Ovary (tissue), 7 donors: ENCODE measurements at regions not wholly inside any gene's neighbourhood (a gene's known extent, or its start where the extent isn't known, plus 50 kb on each side); places are given as distances from the start of the nearest gene placed in this dataset.
"Not testable (repeated sequence)": the region's sequence is repeated elsewhere in the genome, so short reads cannot be mapped to it uniquely, and the experiment has no call there.

Source experiments
- DNase-seq, 5 donors: peaks; one replicate each; pipeline ENCODE4 v3.0.0-alpha.2; 2019 to 2020
- H3K27ac ChIP-seq, 2 donors: fragments of 200-600 bp; one replicate each; pipeline versions ENCODE4 v1.5.1 to v1.8.0; 2019 to 2022
- H3K27me3 ChIP-seq: fragments of 200-600 bp; one replicate; pipeline ENCODE4 v1.8.0; 2022
- H3K36me3 ChIP-seq: fragments of 200-600 bp; sonication (generic); one replicate; pipeline ENCODE4 v1.5.1; 2019
- H3K4me1 ChIP-seq: one replicate; pipeline ENCODE4 v1.8.1; 2013; ENCODE audit warnings: mild to moderate bottlenecking, moderate library complexity; ENCODE audit not compliant: insufficient read depth
- H3K4me3 ChIP-seq: fragments of 200-600 bp; sonication (generic); one replicate; pipeline ENCODE4 v1.5.1; 2017
- H3K9me3 ChIP-seq, 2 donors: fragments of 200-600 bp in 1 of 2; sonication (generic) in 1 of 2; one replicate each; pipeline versions ENCODE4 v1.5.1 to v1.8.1; 2013 to 2019; ENCODE audit warnings: mild to moderate bottlenecking in 1 of 2, moderate library complexity in 1 of 2
- EP300 ChIP-seq: sonication (generic); formaldehyde crosslinking; IDR thresholded peaks from one replicate; pipeline ENCODE4 v1.6.1; 2017; ENCODE audit warnings: antibody characterized with exemption
- POLR2A ChIP-seq: fragments of 450-650 bp; IDR thresholded peaks from one replicate; pipeline ENCODE4 v1.6.1; 2017; ENCODE audit warnings: antibody characterized with exemption, mild to moderate bottlenecking, moderate library complexity
- WGBS, 3 donors: extraction: QIAGEN DNeasy Blood & Tissue Kit in 1 of 3; methylation state at CpG; one replicate each; pipeline versions ENCODE4 v1.1.5 to v1.1.7; 2013 to 2017; 5-methylcytosine and 5-hydroxymethylcytosine counted together
- intact Hi-C, 4 donors: fragments of 100-400 bp; cut with DNase I; formaldehyde crosslinking; loops; one replicate each; pipeline versions ENCODE4 v1.11.0 to v1.15.1; 2022 to 2023
- TF ChIP-seq, protein P1 (sequence below), 3 donors: fragments of 450-650 bp in 2 of 3; fragments of 200-600 bp in 1 of 3; IDR thresholded peaks; one replicate each; pipeline versions ENCODE4 v1.5.1 to v1.8.0; 2016 to 2022; ENCODE audit warnings: antibody characterized with exemption in 3 of 3, mild to moderate bottlenecking in 1 of 3
- donor health status: DM: no; HTN: no; CAD: no; lungs with moderate emphysema.
- donor health status: DM: no; HTN: no; CAD: no.
- donor health status: Bipolar disorder and iron deficiency.
- donor health status: DM: no; HTN: no; CAD: no.
- donor health status: DM: yes; HTN: yes; CAD: no.

DNA sequence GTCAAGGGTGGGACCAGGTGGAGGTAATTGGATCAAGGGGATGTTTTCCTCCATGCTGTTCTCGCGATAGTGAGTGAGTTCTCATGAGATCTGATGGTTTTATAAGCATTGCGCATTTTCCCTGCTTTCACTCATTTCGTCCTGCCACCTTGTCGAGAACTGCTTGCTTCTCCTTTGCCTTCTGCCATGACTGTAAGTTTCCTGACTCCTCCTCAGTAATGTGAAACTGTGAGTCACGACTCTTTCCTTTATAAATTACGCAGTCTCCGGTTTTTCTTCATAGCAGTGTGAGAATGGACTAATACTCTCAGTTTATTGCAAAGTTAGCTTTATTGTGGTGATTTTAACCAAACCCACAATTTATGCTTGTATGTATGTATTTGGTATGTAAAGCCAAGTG is 878.5 kb upstream of the ANO3 start:
- intact Hi-C loops = no loop called here
- 95 to 99% (median 96%) methylated on average over 8 of the region's 8 CpGs for whole genome bisulfite sequencing, 3 donors
- no peak overlapping the region for H3K4me3 ChIP-seq

DNA sequence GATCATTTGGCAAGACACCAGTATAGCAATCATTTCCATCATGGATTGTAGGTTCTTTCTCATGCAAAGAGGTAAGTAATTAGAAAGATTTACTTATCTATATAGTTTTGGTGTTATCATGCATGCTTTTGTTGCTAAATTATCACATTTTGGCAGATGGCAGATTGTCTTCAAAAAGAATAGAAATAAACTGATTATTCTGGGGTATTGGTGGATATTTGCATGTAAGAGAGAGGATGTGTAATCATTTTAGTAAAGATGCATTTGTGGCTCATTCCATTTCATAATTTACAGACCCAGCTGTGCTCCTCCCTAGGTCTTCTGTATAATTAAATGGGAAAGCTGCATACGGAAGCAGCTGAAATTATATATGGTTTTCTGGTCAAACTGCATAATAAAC is 875.7 kb upstream of the ANO3 start:
- intact Hi-C loops = no loop called here
- TF ChIP-seq POLR2A (no peak), EP300 (no peak)
- TF ChIP-seq, protein P1, sequence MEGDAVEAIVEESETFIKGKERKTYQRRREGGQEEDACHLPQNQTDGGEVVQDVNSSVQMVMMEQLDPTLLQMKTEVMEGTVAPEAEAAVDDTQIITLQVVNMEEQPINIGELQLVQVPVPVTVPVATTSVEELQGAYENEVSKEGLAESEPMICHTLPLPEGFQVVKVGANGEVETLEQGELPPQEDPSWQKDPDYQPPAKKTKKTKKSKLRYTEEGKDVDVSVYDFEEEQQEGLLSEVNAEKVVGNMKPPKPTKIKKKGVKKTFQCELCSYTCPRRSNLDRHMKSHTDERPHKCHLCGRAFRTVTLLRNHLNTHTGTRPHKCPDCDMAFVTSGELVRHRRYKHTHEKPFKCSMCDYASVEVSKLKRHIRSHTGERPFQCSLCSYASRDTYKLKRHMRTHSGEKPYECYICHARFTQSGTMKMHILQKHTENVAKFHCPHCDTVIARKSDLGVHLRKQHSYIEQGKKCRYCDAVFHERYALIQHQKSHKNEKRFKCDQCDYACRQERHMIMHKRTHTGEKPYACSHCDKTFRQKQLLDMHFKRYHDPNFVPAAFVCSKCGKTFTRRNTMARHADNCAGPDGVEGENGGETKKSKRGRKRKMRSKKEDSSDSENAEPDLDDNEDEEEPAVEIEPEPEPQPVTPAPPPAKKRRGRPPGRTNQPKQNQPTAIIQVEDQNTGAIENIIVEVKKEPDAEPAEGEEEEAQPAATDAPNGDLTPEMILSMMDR (IDR thresholded peaks at IDR 0.05) = no peak
- 69 to 87% (median 75%) methylated on average over 1 of the region's 1 CpG for WGBS, 3 donors
- no peaks in the 10 kb centered on the region for H3K4me1 ChIP-seq
- DNase-seq = no peak
- no peak overlapping the region for H3K27ac ChIP-seq
- H3K36me3 ChIP-seq = no peaks in the 10 kb centered on the region
- no peaks in the 10 kb centered on the region for H3K27me3 ChIP-seq
- H3K9me3 ChIP-seq = no peaks in the 10 kb centered on the region
- H3K4me3 ChIP-seq = no peak overlapping the region

More for the DNA sequence above, 878.5 kb upstream of the ANO3 start:
- H3K27ac ChIP-seq = no peak overlapping the region
- H3K9me3 ChIP-seq = no peaks in the 10 kb centered on the region
- no peaks in the 10 kb centered on the region for H3K36me3 ChIP-seq
- no peaks in the 10 kb centered on the region for H3K4me1 ChIP-seq
- DNase-seq = no peak
- TF ChIP-seq POLR2A (no peak), EP300 (no peak)
- TF ChIP-seq, protein P1 (IDR thresholded peaks at IDR 0.05) = no peak
- H3K27me3 ChIP-seq = no peaks in the 10 kb centered on the region

DNA sequence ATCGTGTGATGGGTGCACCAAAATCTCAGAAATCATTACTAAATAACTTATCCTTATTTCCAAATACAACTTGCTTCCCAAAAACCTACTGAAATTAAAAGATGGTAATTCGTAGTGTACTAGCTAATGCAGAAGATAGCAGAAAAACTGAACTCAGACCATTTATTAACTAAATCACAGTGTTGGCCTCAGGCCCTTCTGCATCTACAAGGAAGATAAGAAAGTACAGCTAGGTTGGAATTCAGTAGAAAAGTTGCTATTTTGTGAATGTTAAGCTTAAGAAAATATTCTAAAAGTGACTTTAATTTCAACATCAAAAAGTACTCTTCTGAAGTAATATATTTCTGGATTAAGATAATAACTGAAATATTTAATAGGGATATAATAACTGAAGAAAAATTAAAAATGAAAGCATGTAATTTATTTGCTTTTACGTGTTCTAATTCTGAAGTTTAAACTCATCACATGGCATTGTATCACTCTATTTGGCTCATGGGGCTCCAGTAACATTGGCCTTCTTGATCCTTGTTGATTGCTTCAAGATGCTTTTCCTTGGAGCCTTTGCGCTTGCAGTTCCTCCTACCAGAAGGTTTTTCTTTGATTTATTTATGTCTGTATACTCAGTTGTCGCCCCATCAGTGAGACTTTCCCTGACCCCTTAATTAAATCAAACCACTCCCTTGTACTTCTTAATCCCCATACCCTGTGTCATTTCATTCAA is 847.9 kb upstream of the ANO3 start:
- Histone ChIP-seq H3K9me3 (no peaks in the 10 kb centered on the region), H3K4me1 (no peaks in the 10 kb centered on the region), H3K27ac (no peak overlapping the region), H3K4me3 (no peak overlapping the region), H3K36me3 (no peaks in the 10 kb centered on the region), H3K27me3 (no peaks in the 10 kb centered on the region)
- DNase-seq = no peak
- TF ChIP-seq, protein P1 (IDR thresholded peaks at IDR 0.05) = no peak
- TF ChIP-seq POLR2A = no peak
- TF ChIP-seq EP300 = no peak
- 47 to 70% (median 68%) methylated on average over 5 of the region's 5 CpGs for WGBS, 3 donors
- intact Hi-C loops = no loop called here

DNA sequence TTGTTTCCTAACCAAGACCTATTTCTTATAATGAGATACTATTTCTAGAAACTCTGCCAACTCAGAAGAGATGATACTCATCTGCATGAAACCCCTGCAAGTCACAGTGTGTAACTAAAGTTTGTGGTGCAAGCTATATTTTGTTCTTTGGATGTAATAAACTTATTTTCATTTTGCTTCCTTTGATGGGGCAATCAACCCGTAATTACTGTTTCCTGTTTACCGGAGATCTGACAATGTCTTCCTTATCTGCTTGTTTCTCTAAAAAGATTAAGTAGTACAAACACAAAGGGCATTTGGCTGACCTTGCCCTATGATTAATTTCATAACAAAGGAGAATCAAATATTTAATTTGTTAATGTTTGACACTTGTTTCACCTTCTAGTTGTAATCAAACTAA is 846.6 kb upstream of the ANO3 start:
- no peaks in the 10 kb centered on the region for H3K4me1 ChIP-seq
- TF ChIP-seq, protein P1 (IDR thresholded peaks at IDR 0.05) = no peak
- no peak for TF ChIP-seq EP300
- H3K36me3 ChIP-seq = no peaks in the 10 kb centered on the region
- no peaks in the 10 kb centered on the region for H3K9me3 ChIP-seq
- no peak overlapping the region for H3K4me3 ChIP-seq
- no peak overlapping the region for H3K27ac ChIP-seq
- H3K27me3 ChIP-seq = no peaks in the 10 kb centered on the region
- intact Hi-C loops = no loop called here
- 14 to 21% (median 21%) methylated on average over 2 of the region's 2 CpGs for WGBS, 3 donors
- DNase-seq = no peak

DNA sequence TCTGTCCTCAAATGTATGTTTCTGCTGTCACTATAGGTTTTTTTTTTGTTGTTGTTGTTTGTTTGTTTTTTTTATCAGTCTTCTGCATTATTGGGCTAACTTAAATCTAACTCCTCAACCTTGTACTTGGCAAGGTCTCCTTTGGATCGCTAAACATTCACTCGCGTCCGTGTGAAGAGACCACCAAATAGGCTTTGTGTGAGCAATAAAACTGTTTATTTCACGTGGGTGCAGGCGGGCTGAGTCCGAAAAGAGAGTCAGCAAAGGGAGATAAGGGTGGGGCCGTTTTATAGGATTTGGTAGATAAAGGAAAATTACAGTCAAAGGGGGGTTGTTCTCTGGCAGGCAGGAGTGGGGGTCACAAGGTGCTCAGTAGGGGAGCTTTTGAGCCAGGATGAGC is 845.6 kb upstream of the ANO3 start:
- H3K36me3 ChIP-seq, intact Hi-C loops, H3K27ac ChIP-seq, H3K27me3 ChIP-seq, H3K9me3 ChIP-seq, H3K4me1 ChIP-seq, H3K4me3 ChIP-seq, DNase-seq: not testable (repeated sequence)
- 74 to 77% (median 76%) methylated on average over 8 of the region's 8 CpGs for WGBS, 3 donors

DNA sequence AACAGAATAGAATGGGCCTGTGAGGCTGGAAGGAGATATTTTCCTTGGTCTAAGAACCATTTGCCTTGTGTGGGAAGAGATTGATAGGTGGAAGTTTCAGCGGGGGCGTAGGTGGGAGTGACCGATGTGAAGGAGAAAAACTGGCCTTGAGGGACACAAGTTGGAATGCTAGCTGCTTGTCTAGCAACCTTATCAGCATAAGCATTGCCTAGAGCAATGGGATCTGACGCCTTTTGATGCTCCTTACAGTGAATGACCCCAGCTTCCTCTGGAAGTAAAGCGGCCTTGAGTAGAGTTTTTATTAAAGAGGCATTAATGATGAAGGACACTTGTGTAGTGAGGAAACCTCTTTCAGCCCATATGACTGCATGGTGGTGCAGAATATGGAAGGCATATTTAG is 843.8 kb upstream of the ANO3 start:
- H3K9me3 ChIP-seq, H3K27ac ChIP-seq, intact Hi-C loops, H3K4me3 ChIP-seq, H3K27me3 ChIP-seq, H3K36me3 ChIP-seq, H3K4me1 ChIP-seq, DNase-seq: not testable (repeated sequence)
- 61 to 74% (median 63%) methylated on average over 4 of the region's 5 CpGs for WGBS, 3 donors

DNA sequence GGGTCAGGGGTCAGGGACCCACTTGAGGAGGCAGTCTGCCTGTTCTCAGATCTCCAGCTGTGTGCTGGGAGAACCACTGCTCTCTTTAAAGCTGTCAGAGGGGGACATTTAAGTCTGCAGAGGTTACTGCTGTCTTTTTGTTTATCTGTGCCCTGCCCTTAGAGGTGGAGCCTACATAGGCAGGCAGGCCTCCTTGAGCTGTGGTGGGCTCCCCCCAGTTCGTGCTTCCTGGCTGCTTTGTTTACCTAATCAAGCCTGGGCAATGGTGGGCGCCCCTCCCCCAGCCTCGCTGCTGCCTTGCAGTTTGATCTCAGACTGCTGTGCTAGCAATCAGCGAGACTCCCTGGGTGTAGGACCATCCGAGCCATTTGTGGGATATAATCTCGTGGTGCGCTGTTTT is 830.5 kb upstream of the ANO3 start:
- H3K27ac ChIP-seq, intact Hi-C loops, H3K4me3 ChIP-seq, H3K9me3 ChIP-seq, H3K36me3 ChIP-seq, H3K4me1 ChIP-seq, H3K27me3 ChIP-seq, DNase-seq: not testable (repeated sequence)
- 62 to 69% (median 67%) methylated on average over 7 of the region's 7 CpGs for WGBS, 3 donors
